Stimulated activated CD4-positive, alpha-beta T cell treated with anti-CD3 and anti-CD28 coated beads, Interleukin-4, amount 100 ng/mL, for 48 hours (primary cell): ENCODE measurements at regions not wholly inside any gene's neighbourhood (a gene's known extent, or its start where the extent isn't known, plus 50 kb on each side); places are given as distances from the start of the nearest gene placed in this dataset.

Experiments used
- DNase-seq, 2 donors: peaks; one replicate each; pipeline ENCODE4 v3.0.0-alpha.2; 2020; ENCODE audit warnings: low read depth in 2 of 2

- DNase-seq: no peak
These were observed 331.2 kb upstream of the SMARCA2 start for GRCh38 chr9:1683951-1684350.

DNA sequence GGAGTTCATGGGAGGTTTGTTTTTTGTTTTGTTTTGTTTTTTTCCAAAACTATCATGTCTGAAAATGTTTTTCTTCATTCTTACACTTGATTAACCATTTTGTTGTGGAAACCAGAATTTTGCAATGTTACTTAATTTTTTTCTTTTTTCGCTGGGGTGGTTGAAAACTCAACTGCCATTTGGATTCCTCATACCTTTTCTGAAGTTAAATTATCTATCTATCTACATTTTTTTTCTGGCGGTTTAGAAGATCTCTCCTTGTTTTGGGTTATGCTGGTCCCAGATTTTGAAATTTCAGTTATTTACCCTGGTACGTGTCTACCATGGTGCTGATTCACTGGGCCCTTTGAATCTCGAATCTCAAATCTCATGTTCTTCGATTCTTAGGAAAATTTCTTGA lies 316.2 kb upstream of the SMARCA2 start:
- no peak for DNase-seq

DNA sequence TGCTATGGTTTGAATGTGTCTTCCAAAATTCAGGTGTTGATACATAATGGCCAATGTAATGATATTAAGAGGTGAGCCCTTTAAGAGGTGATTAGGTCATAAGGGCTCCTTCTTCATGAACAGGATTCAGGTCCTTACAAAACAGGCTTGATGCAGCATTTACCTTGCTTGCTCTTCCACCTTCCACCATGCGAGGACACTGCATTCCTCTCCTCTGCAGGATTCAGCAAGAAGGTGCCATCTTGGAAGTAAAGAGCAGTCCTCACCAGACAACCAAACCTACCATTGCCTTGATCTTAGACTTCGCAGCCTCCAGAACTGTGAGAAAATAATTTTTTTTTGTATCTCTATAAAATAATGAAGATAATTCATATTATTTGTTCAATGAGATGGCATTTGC lies 314.0 kb upstream of the SMARCA2 start:
- no peak for DNase-seq

DNA sequence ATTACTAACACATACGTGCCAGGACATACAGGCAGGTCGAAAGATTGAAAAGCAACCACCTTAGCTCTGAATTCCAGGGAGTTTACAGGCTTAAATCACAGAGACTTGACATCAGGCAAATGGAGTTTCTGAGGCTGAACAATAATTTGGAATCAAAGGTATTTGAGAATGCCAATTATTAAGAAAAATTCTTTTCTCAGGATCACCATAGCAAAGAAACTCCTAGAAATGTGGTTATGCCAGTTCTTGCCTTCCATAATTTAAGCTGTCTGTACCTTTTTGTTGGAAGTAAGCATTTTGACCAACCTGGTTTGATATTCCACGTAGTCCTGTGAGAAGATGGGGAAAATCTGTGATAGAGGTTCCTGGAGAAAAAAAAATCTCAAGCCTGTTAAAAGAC lies 312.4 kb upstream of the SMARCA2 start:
- no peak for DNase-seq

- DNase-seq: no peak
These were observed 307.9 kb upstream of the SMARCA2 start for GRCh38 chr9:1707291-1707690.

DNA sequence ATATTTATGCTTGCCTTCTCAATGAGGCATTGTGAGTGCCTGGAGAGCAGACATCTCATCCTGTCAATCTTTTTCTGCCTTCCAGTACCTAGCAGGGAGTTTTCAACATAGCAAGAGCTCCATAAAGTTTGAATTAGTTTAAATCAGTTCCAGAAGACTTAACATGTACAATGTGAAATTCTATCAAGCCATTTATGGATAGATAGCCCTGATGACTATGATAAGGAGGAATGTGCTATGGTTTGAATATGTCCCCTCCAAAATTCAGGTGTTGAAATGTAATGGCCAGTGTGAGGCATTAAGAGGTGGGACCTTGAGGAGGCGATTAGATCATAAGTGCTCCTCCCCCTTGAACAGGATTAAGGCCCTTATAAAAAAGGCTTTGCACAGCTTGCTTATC lies 306.9 kb upstream of the SMARCA2 start:
- no peak for DNase-seq

GRCh38 chr9:1709347-1709746 lies 305.8 kb upstream of the SMARCA2 start:
- DNase-seq: no peak

GRCh38 chr9:1712861-1713450 lies 302.2 kb upstream of the SMARCA2 start:
- DNase-seq: no peak

DNA sequence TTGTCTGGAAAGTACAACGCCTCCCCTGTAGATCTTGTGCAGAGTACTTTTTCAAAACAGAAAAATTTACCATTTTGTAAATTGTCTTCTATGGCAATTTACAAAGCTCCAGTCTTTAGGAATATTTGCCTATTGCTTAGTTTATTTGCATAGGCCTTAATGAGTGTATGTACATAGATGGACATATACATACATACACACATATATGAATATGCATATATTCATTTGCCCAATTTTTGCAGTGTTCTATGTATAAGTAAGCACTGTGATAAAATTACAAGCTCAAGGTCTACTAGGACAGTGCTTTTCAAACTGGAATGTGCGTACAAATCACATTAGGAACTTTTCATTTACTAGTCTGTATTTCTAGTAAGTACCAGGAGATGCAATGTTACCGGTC lies 301.3 kb upstream of the SMARCA2 start:
- DNase-seq: no peak

DNA sequence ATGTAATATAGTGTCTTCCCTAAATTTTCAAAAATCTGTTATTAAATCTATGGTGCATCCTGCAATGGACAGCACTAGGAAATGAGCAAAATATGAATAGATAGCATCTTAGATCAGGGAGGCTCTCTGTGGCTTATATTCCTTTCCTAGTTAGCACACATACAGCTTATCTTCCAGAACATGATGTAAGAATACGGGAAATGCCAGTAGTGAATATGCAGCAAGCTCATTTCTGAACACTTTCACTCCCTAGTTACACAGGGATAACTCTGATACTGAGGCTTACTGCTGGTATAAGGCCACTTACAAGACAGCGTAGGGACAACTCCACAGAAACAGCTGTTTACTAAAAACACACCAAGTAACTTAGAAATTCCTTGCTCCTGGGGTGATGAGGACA lies 297.3 kb upstream of the SMARCA2 start:
- DNase-seq: no peak

DNA sequence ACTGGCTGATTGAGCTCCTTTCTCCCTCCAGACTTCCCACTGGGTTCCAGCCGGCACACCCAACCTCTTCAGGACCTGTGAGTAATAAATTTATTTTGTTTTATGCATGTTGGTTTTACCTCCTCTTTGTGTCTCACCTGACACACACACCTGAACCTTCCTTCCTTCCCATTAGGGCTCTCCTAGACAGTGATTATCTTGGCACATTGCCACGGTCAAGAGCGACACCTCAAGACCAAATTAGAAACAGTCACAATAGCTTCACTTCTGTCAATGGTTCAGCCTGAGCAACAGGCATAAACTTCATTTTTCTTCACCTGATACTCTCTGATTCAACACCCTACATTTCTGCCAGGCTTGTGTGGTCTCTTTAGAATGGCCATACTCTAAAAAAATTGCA lies 296.3 kb upstream of the SMARCA2 start:
- no peak for DNase-seq

- no peak for DNase-seq
These were observed 294.0 kb upstream of the SMARCA2 start for GRCh38 chr9:1721196-1721595.

DNA sequence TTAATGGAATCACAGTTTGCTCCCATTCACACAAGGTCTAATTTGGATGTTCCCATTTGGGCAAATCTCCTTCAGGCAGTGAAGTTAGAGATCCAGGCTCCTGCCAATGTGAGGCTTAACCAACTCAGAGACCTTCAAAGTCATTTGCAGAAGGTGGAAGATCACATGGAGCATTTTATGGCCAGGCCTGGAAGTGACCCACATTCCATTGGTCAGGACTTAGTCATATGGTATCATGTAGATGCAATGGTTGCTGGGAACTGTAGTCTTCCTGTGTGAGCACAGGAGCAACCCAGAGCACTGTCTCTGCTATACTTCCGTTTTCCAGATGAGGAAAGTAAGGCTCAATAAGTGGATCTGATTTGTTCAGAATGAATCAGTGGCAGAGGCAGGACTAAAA lies 292.7 kb upstream of the SMARCA2 start:
- DNase-seq: no peak

- DNase-seq: no peak
These were observed 291.6 kb upstream of the SMARCA2 start for GRCh38 chr9:1723522-1724015.

DNA sequence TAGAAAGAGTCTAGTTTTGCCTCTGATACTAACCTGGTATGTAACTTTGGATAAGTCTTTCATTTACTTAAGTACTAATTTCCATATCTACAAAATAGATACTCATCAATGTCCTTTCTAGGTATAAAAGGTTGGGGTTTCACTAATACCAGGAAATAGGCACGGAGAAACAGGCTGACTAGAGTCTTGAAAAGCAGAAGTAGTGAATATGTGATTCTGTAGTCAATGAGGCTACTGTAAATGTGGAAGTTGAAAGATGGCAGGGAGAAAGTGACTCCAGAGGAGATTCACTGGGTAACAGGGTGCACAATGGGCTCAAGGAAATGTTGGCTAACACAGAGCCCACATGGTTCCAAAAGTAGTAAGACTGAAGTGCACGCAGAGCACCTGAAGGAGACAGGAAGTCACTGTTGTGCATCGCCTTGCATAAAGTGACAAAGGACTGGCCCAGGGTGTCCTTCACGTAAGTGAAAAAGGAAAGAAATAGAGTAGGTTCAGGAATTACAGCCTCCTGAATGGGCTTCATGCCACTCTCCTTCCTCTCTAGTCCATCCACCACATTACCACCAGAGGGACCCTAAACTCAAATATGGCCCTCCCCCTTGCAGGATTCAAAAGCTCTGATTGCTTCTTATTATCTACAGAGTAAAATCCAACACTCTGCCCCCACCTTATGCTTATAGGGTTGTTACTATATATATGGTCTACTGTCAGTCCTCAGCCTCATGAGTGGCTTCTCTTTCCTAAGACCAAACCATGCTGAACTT lies 288.0 kb upstream of the SMARCA2 start:
- DNase-seq: no peak

GRCh38 chr9:1729631-1730030 lies 285.5 kb upstream of the SMARCA2 start:
- no peak for DNase-seq

DNA sequence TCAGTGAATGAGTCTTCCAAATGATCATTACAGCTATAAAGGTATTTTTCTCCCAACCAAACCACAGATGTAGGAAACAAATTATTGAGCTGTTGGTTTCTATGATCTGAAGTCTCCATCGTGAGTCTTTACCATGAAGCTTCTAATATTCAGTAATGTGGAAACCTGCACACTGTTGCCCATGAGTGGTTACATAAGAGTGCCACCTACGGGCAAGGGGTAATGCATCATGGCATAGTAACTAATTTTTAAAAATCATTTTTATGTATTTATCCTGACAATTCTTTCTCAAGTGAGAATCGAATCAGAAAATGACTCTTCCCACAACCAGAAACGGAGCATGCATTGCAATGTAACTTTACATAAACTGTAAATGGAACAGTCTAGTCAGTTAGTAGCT lies 282.5 kb upstream of the SMARCA2 start:
- no peak for DNase-seq

GRCh38 chr9:1738511-1739100 lies 276.5 kb upstream of the SMARCA2 start:
- no peak for DNase-seq

GRCh38 chr9:1743121-1743960 lies 271.8 kb upstream of the SMARCA2 start:
- no peak for DNase-seq

GRCh38 chr9:1745980-1746379 lies 269.2 kb upstream of the SMARCA2 start:
- DNase-seq: no peak

GRCh38 chr9:1747417-1747967 lies 267.7 kb upstream of the SMARCA2 start:
- no peak for DNase-seq

- no peak for DNase-seq
These were observed 266.7 kb upstream of the SMARCA2 start for GRCh38 chr9:1748407-1748806.
